ENCODE measurements at regions not wholly inside any gene's neighbourhood (a gene's known extent, or its start where the extent isn't known, plus 50 kb on each side); places are given as distances from the start of the nearest gene placed in this dataset.

GRCh38 chr3:144142151-144142840, 170.7 kb downstream of the DIPK2A start:
- TF ChIP-seq, protein P1, sequence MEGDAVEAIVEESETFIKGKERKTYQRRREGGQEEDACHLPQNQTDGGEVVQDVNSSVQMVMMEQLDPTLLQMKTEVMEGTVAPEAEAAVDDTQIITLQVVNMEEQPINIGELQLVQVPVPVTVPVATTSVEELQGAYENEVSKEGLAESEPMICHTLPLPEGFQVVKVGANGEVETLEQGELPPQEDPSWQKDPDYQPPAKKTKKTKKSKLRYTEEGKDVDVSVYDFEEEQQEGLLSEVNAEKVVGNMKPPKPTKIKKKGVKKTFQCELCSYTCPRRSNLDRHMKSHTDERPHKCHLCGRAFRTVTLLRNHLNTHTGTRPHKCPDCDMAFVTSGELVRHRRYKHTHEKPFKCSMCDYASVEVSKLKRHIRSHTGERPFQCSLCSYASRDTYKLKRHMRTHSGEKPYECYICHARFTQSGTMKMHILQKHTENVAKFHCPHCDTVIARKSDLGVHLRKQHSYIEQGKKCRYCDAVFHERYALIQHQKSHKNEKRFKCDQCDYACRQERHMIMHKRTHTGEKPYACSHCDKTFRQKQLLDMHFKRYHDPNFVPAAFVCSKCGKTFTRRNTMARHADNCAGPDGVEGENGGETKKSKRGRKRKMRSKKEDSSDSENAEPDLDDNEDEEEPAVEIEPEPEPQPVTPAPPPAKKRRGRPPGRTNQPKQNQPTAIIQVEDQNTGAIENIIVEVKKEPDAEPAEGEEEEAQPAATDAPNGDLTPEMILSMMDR (IDR thresholded peaks at IDR 0.05; ENCODE audit: low read depth, low read length, missing control alignments) = no peak
- DNase-seq (ENCODE audit: extremely low read depth, low read depth) = no peak
- no peak overlapping the region for H3K4me3 ChIP-seq (replicated peaks; ENCODE audit: low read depth, low read length)

DNA sequence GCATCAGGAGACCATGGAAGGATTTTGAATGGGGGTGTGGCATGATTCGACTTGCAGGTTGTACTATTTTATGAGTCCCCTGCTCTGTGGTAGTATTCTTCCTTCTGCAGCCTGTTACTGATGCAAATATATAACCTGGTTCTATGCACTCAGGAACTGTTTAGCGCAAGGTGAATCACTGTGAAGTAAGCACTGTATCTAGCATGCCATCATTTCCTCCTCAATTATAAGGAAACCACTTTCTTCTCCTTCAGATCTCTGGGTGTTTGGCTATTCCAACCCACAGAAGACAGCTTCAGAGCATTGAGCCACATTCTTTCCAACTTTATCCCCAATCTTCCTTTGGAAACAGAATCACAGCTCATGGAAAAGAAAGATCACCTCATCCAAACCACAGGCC, 176.7 kb downstream of the DIPK2A start:
- DNase-seq (ENCODE audit: extremely low read depth, low read depth) = no peak
- TF ChIP-seq, protein P1 (IDR thresholded peaks at IDR 0.05; ENCODE audit: low read depth, low read length, missing control alignments) = no peak
- no peak overlapping the region for H3K4me3 ChIP-seq (replicated peaks; ENCODE audit: low read depth, low read length)

GRCh38 chr3:144151983-144152382, 180.4 kb downstream of the DIPK2A start:
- DNase-seq (ENCODE audit: extremely low read depth, low read depth) = no peak
- no peak overlapping the region for H3K4me3 ChIP-seq (replicated peaks; ENCODE audit: low read depth, low read length)
- TF ChIP-seq, protein P1 (IDR thresholded peaks at IDR 0.05; ENCODE audit: low read depth, low read length, missing control alignments) = no peak

- DNase-seq (ENCODE audit: extremely low read depth, low read depth) = no peak
- no peak overlapping the region for H3K4me3 ChIP-seq (replicated peaks; ENCODE audit: low read depth, low read length)
- TF ChIP-seq, protein P1 (IDR thresholded peaks at IDR 0.05; ENCODE audit: low read depth, low read length, missing control alignments) = no peak
Observed at GRCh38 chr3:144160627-144161026, 189.0 kb downstream of the DIPK2A start.

GRCh38 chr3:144162042-144162441, 190.4 kb downstream of the DIPK2A start:
- DNase-seq (ENCODE audit: extremely low read depth, low read depth) = no peak
- TF ChIP-seq, protein P1 (IDR thresholded peaks at IDR 0.05; ENCODE audit: low read depth, low read length, missing control alignments) = no peak
- no peak overlapping the region for H3K4me3 ChIP-seq (replicated peaks; ENCODE audit: low read depth, low read length)

GRCh38 chr3:144164352-144164751, 192.7 kb downstream of the DIPK2A start:
- H3K4me3 ChIP-seq (replicated peaks; ENCODE audit: low read depth, low read length) = no peak overlapping the region
- DNase-seq (ENCODE audit: extremely low read depth, low read depth) = no peak
- TF ChIP-seq, protein P1 (IDR thresholded peaks at IDR 0.05; ENCODE audit: low read depth, low read length, missing control alignments) = no peak

GRCh38 chr3:144165482-144165881, 193.9 kb downstream of the DIPK2A start:
- TF ChIP-seq, protein P1 (IDR thresholded peaks at IDR 0.05; ENCODE audit: low read depth, low read length, missing control alignments) = no peak
- no peak for DNase-seq (ENCODE audit: extremely low read depth, low read depth)
- no peak overlapping the region for H3K4me3 ChIP-seq (replicated peaks; ENCODE audit: low read depth, low read length)
